ENCODE measurements at regions not wholly inside any gene's neighbourhood (a gene's known extent, or its start where the extent isn't known, plus 50 kb on each side); places are given as distances from the start of the nearest gene placed in this dataset.

DNA sequence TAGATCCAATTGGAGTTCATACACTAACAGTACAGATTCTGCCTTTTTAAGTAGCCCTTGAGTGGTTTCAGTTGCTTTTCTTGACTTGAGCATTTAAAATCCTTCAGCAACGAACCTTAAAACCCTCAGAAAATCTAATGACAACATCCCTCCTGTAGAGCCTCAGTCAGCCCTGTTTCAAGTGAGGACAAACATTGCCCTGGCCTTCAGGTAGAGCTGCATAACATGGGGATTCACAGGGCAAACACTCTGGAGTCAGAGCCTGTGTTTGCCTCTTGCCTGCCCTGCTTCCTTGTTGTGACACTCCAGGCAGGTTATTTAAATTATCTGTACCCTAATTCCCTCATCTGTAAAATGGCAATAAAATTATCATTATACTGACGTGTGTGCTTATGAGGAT is 96.1 kb upstream of the KCNA3 start:
- DNase-seq (ENCODE audit: low read depth), result no peak
- TF ChIP-seq CTCF (conservative IDR thresholded peaks at IDR 0.05; ENCODE audit: control insufficient read depth, insufficient read depth, low read depth, low read length), result no peak
- H3K4me3 ChIP-seq (ENCODE audit: control insufficient read depth, low read depth, low read length), result no peak overlapping the region

DNA sequence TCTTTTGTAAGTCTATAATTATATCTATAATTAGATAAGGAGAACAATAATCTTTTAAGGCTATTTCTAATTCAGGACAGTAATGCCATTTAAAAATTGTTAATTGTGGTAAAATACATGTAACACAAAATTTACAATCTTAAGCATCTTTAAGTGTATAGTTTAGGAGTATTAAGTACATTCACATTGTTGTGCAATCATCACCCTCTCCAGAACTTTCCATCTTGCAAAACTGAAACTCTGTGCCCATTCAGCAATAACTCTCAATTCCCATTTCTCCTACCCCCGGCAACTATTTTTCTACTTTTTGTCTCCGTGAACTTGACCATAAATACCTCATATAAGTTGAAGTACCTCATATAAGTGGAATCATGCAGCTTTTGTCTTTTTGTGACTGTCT is 93.9 kb upstream of the KCNA3 start:
- no peak overlapping the region for H3K4me3 ChIP-seq (ENCODE audit: control insufficient read depth, low read depth, low read length)
- TF ChIP-seq CTCF (conservative IDR thresholded peaks at IDR 0.05; ENCODE audit: control insufficient read depth, insufficient read depth, low read depth, low read length), result no peak
- no peak for DNase-seq (ENCODE audit: low read depth)

GRCh38 chr1:110766336-110766647 is 91.6 kb upstream of the KCNA3 start:
- no peak overlapping the region for H3K4me3 ChIP-seq (ENCODE audit: control insufficient read depth, low read depth, low read length)
- no peak for TF ChIP-seq CTCF (conservative IDR thresholded peaks at IDR 0.05; ENCODE audit: control insufficient read depth, insufficient read depth, low read depth, low read length)
- no peak for DNase-seq (ENCODE audit: low read depth)

DNA sequence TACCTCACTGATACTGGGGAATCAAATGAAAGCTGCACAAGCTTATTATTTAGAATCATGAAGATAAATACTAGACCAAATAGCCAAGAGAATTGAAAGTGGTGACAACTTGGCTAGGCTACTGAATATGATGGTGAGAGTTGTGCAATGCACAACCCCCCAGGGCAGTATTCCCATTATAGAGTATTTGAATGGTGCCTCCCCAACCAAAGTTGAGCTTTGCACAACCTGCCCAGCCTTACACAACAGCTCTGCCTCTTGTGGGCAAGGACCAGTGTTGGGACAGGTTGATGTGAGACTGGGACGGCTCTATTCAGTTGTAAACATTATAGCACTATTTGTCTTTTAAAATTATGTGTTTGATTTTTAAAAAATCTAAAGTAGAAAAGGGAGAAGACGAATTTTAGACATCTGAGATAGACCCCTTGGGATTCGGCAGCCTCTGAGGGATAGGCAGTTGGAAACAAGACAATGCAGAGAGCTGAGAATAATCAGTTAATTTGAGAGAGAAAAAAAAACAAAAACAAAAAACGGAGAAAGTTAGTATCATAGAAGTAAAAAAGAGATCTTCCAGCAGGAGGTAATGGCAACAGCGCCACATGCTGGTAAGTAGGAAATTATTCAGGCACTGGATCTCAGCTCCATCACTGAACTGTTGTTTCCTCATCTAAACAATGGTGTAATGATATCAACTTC is 91.0 kb upstream of the KCNA3 start:
- H3K4me3 ChIP-seq (ENCODE audit: control insufficient read depth, low read depth, low read length), result no peak overlapping the region
- peak; percentile 88 for TF ChIP-seq CTCF (conservative IDR thresholded peaks at IDR 0.05; ENCODE audit: control insufficient read depth, insufficient read depth, low read depth, low read length)
- DNase-seq (ENCODE audit: low read depth), result peak; percentile 57

GRCh38 chr1:110763149-110763548 is 88.4 kb upstream of the KCNA3 start:
- no peak for DNase-seq (ENCODE audit: low read depth)
- no peak overlapping the region for H3K4me3 ChIP-seq (ENCODE audit: control insufficient read depth, low read depth, low read length)
- TF ChIP-seq CTCF (conservative IDR thresholded peaks at IDR 0.05; ENCODE audit: control insufficient read depth, insufficient read depth, low read depth, low read length), result no peak

- no peak overlapping the region for H3K4me3 ChIP-seq (ENCODE audit: control insufficient read depth, low read depth, low read length)
- no peak for DNase-seq (ENCODE audit: low read depth)
- no peak for TF ChIP-seq CTCF (conservative IDR thresholded peaks at IDR 0.05; ENCODE audit: control insufficient read depth, insufficient read depth, low read depth, low read length)
These were observed 85.6 kb upstream of the KCNA3 start for GRCh38 chr1:110760321-110760720.

GRCh38 chr1:110756506-110756905 is 81.8 kb upstream of the KCNA3 start:
- no peak overlapping the region for H3K4me3 ChIP-seq (ENCODE audit: control insufficient read depth, low read depth, low read length)
- TF ChIP-seq CTCF (conservative IDR thresholded peaks at IDR 0.05; ENCODE audit: control insufficient read depth, insufficient read depth, low read depth, low read length), result no peak
- no peak for DNase-seq (ENCODE audit: low read depth)

All from fibroblast of mammary gland (primary cell).